Retinal pigment epithelial cell (primary cell): ENCODE measurements at regions not wholly inside any gene's neighbourhood (a gene's known extent, or its start where the extent isn't known, plus 50 kb on each side); places are given as distances from the start of the nearest gene placed in this dataset.

Experiments
- DNase-seq: peaks from one replicate; pipeline ENCODE4 v3.0.0-alpha.2; 2010; ENCODE audit warnings: low read depth
- H3K4me3 ChIP-seq: 2 replicates; pipeline ENCODE4 v1.5.1; 2011; ENCODE audit warnings: mild to moderate bottlenecking, low read length, control low read depth, moderate library complexity
- TF ChIP-seq, protein P1 (sequence below): conservative IDR thresholded peaks from 2 replicates; pipeline ENCODE4 v1.5.1; 2011; ENCODE audit warnings: low read depth, low read length, control low read depth, inconsistent platforms

DNA sequence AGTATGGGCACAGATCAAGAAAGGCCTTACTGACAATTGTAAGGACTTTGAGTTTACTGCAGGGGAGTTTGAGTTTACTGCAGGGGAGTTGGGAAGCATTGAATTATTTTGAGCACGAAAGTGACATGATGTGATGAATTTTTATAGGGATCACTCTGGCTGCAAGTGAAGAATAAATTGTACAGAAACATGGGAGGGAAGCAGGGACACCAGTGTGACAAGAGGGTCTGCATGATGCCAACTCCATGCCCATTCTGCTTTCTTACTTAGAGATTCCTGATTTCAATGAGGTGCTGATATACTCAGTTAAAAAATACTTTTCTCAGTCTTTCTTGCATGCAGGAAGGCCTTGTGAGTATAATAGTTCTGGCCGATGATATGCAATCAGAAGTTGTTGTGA, 234.4 kb downstream of the CENPF start:
- TF ChIP-seq, protein P1, sequence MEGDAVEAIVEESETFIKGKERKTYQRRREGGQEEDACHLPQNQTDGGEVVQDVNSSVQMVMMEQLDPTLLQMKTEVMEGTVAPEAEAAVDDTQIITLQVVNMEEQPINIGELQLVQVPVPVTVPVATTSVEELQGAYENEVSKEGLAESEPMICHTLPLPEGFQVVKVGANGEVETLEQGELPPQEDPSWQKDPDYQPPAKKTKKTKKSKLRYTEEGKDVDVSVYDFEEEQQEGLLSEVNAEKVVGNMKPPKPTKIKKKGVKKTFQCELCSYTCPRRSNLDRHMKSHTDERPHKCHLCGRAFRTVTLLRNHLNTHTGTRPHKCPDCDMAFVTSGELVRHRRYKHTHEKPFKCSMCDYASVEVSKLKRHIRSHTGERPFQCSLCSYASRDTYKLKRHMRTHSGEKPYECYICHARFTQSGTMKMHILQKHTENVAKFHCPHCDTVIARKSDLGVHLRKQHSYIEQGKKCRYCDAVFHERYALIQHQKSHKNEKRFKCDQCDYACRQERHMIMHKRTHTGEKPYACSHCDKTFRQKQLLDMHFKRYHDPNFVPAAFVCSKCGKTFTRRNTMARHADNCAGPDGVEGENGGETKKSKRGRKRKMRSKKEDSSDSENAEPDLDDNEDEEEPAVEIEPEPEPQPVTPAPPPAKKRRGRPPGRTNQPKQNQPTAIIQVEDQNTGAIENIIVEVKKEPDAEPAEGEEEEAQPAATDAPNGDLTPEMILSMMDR: no peak
- H3K4me3 ChIP-seq: no peak overlapping the region
- no peak for DNase-seq

DNA sequence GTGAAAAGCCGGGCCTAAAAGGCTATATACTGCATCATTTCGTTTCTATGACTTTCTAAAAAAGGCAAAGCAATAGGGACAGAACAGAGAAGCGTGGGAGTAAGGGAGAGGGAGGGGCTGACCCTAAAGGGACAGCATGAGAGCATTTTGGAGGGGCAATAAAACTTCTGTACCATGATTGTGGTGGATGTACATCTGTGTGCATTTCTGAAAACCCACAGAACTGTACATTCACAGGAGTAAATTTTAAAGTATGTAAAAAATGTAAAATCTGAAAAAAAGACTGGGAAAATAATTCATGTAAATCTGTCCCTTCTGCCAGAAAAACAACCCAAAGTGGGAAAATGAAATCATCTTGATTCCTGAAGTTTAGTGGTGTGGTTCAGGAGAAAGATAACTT, 235.4 kb downstream of the CENPF start:
- TF ChIP-seq, protein P1: no peak
- DNase-seq: no peak
- H3K4me3 ChIP-seq: no peak overlapping the region

DNA sequence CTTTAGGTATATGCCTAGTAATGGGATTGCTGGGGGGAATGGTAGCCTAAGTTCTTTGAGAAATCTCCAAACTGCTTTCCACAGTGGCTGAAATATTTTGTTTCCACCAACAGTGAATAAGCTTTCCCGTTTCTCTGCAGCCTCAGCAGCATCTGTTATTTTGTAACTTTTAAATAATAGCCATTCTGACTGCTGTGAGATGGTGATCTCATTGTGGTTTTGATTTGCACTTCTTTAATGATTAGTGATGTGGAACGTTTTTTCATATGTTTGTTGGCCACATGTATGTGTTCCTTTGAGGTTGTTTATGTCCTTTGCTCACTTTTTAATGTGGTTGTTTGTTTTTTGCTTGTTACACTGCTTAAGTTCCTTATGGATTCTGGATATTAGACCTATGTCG, 237.4 kb downstream of the CENPF start:
- H3K4me3 ChIP-seq: no peak overlapping the region
- TF ChIP-seq, protein P1: no peak
- DNase-seq: no peak

DNA sequence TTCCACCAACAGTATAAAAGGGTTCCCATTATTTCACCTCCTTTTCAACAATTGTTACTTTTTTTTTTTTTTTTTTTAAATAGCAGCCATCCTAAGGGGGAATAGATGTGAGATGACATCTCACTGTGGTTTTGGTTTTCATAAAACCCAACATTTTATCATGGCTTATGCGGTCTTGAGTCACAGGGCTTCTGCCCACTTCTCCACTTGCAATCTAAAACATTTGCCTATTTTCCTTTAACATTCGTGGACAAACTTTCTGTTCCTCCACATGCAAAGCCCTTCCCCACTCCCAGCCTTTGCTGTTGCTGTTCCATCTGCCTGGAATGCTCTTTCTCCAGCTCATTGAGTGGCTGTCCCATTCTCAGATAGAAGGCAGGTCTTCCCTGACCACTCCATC, 239.7 kb upstream of the KCNK2 start:
- no peak for DNase-seq
- no peak overlapping the region for H3K4me3 ChIP-seq
- TF ChIP-seq, protein P1: no peak

DNA sequence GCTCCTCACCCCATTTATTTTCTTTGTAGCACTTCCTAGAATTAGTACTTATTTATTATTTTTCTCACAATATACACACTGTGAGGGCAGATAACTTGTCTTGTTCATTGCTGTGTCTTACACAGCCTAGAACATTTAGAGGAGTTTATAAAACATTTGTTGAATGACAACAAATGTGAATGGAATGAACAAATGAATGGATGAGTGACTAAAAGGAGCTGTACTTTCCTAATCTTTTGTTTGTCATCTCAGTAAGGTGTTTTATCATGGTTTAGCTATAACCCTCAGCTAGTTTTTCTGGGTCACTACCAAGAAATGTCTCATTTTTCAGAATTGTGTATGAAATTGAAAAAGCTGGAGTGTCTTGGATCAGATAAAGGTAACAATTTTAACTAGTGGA, 239.3 kb upstream of the KCNK2 start:
- H3K4me3 ChIP-seq: no peak overlapping the region
- no peak for DNase-seq
- TF ChIP-seq, protein P1: no peak

DNA sequence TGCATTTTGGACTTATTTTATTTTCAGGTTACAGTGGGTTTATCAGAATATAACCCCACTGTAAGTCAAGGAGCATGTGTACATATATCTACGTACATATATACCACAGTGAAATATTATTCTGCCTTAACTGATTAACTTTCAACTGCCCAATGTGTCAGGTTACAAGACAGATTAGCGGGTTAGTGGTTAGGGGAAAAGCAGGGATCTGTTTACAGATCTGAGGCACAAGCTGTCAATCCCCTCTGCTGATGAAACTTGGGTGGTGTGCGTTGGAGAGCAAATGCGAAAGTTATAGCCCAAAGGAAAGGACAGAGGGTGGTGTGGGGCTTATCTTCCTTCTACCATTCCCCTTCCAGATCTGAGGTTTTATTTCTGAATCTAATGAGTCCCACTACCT, 238.2 kb upstream of the KCNK2 start:
- TF ChIP-seq, protein P1: no peak
- H3K4me3 ChIP-seq: no peak overlapping the region
- DNase-seq: no peak

DNA sequence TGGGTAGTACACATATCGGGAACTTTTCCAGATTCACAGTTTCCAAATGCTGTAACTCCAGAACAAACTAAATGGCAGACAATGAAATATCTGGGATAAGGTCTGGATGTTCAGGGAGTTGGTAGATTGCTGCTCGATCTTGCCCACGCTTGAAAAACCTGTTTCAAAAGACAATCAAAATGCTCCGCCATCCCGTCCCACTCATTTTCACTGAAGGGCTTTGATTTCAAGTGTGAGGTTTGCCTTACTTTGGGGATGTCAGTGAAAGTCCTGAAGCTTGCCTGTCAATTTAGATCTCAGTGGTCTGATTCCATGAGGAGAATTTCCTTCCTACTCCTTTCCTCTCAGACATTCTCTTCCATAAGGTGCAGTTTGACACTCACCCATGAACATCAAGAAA, 236.3 kb upstream of the KCNK2 start:
- no peak overlapping the region for H3K4me3 ChIP-seq
- TF ChIP-seq, protein P1: no peak
- no peak for DNase-seq
